ENCODE measurements at regions not wholly inside any gene's neighbourhood (a gene's known extent, or its start where the extent isn't known, plus 50 kb on each side); places are given as distances from the start of the nearest gene placed in this dataset.

DNA sequence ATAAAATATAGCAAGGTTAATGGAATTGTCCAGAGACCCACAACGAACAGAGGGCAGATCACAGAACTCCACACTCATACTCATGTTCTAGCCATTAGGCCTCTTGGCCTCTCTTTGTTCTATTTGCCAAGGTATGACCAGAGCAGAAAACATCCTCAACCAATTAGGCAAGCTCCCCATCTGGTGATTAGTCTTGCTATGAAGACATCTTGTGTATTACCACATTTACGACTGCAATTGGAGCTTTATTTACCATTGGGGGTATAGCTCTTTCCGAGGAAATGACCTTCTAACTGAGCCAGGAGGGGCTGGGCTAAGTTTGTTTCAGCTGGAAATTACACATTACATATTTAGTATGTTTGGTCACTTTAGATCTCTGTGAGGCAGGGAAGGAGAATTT lies 593.9 kb downstream of the CD109 start:
- H3K9ac ChIP-seq (ENCODE audit: insufficient read depth, low read depth, low read length): no peak overlapping the region
- no peaks in the 10 kb centered on the region for H3K4me1 ChIP-seq (ENCODE audit: insufficient read depth, low read length)
- no peak overlapping the region for H3K4me2 ChIP-seq (ENCODE audit: low read depth, low read length)
- ATAC-seq (no peak), FAIRE-seq (no peak), DNase-seq (ENCODE audit: low spot score) (no peak)
- in situ Hi-C loops (cut with HindIII; ENCODE audit: extremely low pct_ligation_motif_present, low pct_unique_long_range_greater_than_20kb): no loop called here
- H2AFZ ChIP-seq (ENCODE audit: low read length): no peak overlapping the region
- no peaks in the 10 kb centered on the region for H4K20me1 ChIP-seq (ENCODE audit: insufficient read depth, low read length)
- H3K36me3 ChIP-seq (replicated peaks in 1 of 2; ENCODE audit: control insufficient read depth in 1 of 2, insufficient read depth in 2 of 2, low read length in 2 of 2): no peaks in the 10 kb centered on the region
- H3K27ac ChIP-seq (ENCODE audit: extremely low read length, insufficient read depth, low read length): no peak overlapping the region
- H3K9me3 ChIP-seq (ENCODE audit: low read length): no peaks in the 10 kb centered on the region
- H3K79me2 ChIP-seq (ENCODE audit: insufficient read depth, low read length): no peaks in the 10 kb centered on the region
- TF ChIP-seq GTF3A (CRISPR knock-in tag; conservative IDR thresholded peaks at IDR 0.05) (no peak), POLR2A (IDR thresholded peaks at IDR 0.05; ENCODE audit: insufficient read depth in 1 of 2, low read depth in 2 of 2, low read length in 2 of 2) (no peak), ZNF331 (CRISPR knock-in tag; IDR thresholded peaks at IDR 0.05) (no peak), ZNF800 (CRISPR knock-in tag; IDR thresholded peaks at IDR 0.05) (no peak), TOPORS (CRISPR knock-in tag; IDR thresholded peaks at IDR 0.05) (no peak), ARHGAP35 (CRISPR knock-in tag; IDR thresholded peaks at IDR 0.05; ENCODE audit: borderline replicate concordance) (no peak)
- TF ChIP-seq, protein P1, sequence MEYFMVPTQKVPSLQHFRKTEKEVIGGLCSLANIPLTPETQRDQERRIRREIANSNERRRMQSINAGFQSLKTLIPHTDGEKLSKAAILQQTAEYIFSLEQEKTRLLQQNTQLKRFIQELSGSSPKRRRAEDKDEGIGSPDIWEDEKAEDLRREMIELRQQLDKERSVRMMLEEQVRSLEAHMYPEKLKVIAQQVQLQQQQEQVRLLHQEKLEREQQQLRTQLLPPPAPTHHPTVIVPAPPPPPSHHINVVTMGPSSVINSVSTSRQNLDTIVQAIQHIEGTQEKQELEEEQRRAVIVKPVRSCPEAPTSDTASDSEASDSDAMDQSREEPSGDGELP (IDR thresholded peaks at IDR 0.05; ENCODE audit: borderline replicate concordance, low read depth): no peak
- TF ChIP-seq, protein P2, sequence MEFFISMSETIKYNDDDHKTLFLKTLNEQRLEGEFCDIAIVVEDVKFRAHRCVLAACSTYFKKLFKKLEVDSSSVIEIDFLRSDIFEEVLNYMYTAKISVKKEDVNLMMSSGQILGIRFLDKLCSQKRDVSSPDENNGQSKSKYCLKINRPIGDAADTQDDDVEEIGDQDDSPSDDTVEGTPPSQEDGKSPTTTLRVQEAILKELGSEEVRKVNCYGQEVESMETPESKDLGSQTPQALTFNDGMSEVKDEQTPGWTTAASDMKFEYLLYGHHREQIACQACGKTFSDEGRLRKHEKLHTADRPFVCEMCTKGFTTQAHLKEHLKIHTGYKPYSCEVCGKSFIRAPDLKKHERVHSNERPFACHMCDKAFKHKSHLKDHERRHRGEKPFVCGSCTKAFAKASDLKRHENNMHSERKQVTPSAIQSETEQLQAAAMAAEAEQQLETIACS (CRISPR knock-in tag; IDR thresholded peaks at IDR 0.05): no peak
- TF ChIP-seq, protein P3, sequence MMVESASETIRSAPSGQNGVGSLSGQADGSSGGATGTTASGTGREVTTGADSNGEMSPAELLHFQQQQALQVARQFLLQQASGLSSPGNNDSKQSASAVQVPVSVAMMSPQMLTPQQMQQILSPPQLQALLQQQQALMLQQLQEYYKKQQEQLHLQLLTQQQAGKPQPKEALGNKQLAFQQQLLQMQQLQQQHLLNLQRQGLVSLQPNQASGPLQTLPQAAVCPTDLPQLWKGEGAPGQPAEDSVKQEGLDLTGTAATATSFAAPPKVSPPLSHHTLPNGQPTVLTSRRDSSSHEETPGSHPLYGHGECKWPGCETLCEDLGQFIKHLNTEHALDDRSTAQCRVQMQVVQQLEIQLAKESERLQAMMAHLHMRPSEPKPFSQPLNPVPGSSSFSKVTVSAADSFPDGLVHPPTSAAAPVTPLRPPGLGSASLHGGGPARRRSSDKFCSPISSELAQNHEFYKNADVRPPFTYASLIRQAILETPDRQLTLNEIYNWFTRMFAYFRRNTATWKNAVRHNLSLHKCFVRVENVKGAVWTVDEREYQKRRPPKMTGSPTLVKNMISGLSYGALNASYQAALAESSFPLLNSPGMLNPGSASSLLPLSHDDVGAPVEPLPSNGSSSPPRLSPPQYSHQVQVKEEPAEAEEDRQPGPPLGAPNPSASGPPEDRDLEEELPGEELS (CRISPR knock-in tag; IDR thresholded peaks at IDR 0.05): no peak
- CTCF ChIA-PET (ENCODE audit: low intra/inter-chr PET ratio, low total read pairs): no interaction called here
- no peaks in the 10 kb centered on the region for H3K27me3 ChIP-seq (ENCODE audit: control insufficient read depth in 1 of 2, insufficient read depth in 2 of 2, low read length in 2 of 2)
- 0% methylated on average over 3 of the region's 3 CpGs for WGBS (ENCODE audit: low lambda C conversion rate)
- BruUV-seq (replicated peaks): no TSS peak
- intact Hi-C loops (cut with micrococcal nuclease; ENCODE audit: unreplicated experiment): no loop called here
- no peak overlapping the region for H3K4me3 ChIP-seq (replicated peaks in 1 of 3; ENCODE audit: insufficient read depth in 1 of 3, low read depth in 2 of 3, low read length in 3 of 3)
- POLR2A ChIA-PET: no interaction called here

Measured in HepG2 (cell line).